Epithelial cell of proximal tubule (primary cell): ENCODE measurements at regions not wholly inside any gene's neighbourhood (a gene's known extent, or its start where the extent isn't known, plus 50 kb on each side); places are given as distances from the start of the nearest gene placed in this dataset.

ENCODE experiments used
- DNase-seq: peaks from one replicate; pipeline ENCODE4 v3.0.0-alpha.2; 2011; ENCODE audit warnings: low read depth
- H3K4me3 ChIP-seq: 2 replicates; pipeline ENCODE4 v1.5.1; 2011; ENCODE audit warnings: low read depth, mild to moderate bottlenecking, low read length
- CTCF ChIP-seq: conservative IDR thresholded peaks from 2 replicates; pipeline ENCODE4 v1.5.1; 2012; ENCODE audit warnings: low read depth, mild to moderate bottlenecking, low read length

- DNase-seq, result no peak
- no peak for TF ChIP-seq CTCF
Observed at GRCh38 chr6:186340-186965, 105.8 kb upstream of the DUSP22 start.

GRCh38 chr6:187210-187861 lies 105.0 kb upstream of the DUSP22 start:
- TF ChIP-seq CTCF, result no peak
- DNase-seq, result no peak
- no peak overlapping the region for H3K4me3 ChIP-seq

More at GRCh38 chr6:186340-186965, 105.8 kb upstream of the DUSP22 start:
- H3K4me3 ChIP-seq, result no peak overlapping the region

GRCh38 chr6:188821-189655 lies 103.2 kb upstream of the DUSP22 start:
- peak; percentile 26 for DNase-seq
- peak; percentile 99 for TF ChIP-seq CTCF
- no peak overlapping the region for H3K4me3 ChIP-seq

GRCh38 chr6:189676-190075 lies 102.6 kb upstream of the DUSP22 start:
- no peak overlapping the region for H3K4me3 ChIP-seq
- TF ChIP-seq CTCF, result no peak
- DNase-seq, result no peak

GRCh38 chr6:190596-191395 lies 101.5 kb upstream of the DUSP22 start:
- no peak overlapping the region for H3K4me3 ChIP-seq
- DNase-seq, result no peak
- peak; percentile 45 for TF ChIP-seq CTCF

- H3K4me3 ChIP-seq, result no peak overlapping the region
- no peak for DNase-seq
- TF ChIP-seq CTCF, result no peak
Observed at GRCh38 chr6:191487-192312, 100.6 kb upstream of the DUSP22 start.
